ENCODE measurements at regions not wholly inside any gene's neighbourhood (a gene's known extent, or its start where the extent isn't known, plus 50 kb on each side); places are given as distances from the start of the nearest gene placed in this dataset.
A peak's percentile ranks its signal among the peaks of the same experiment; 100 is the strongest.

GRCh38 chr11:28822576-28822975 is 714.4 kb downstream of the METTL15 start:
- no peak for DNase-seq (ENCODE audit: low read depth)

- DNase-seq (ENCODE audit: low read depth) = peak; percentile 92
These were observed 712.3 kb downstream of the METTL15 start for GRCh38 chr11:28820296-28820989.

- DNase-seq (ENCODE audit: low read depth) = peak; percentile 56
These were observed 711.6 kb downstream of the METTL15 start for GRCh38 chr11:28819741-28820140.

GRCh38 chr11:28815110-28815509 is 706.9 kb downstream of the METTL15 start:
- DNase-seq (ENCODE audit: low read depth) = no peak

- DNase-seq (ENCODE audit: low read depth) = no peak
These were observed 700.6 kb downstream of the METTL15 start for GRCh38 chr11:28808771-28809170.

- DNase-seq (ENCODE audit: low read depth) = peak; percentile 51
These were observed 691.1 kb downstream of the METTL15 start for GRCh38 chr11:28799316-28799715.

GRCh38 chr11:28798286-28798685 is 690.1 kb downstream of the METTL15 start:
- no peak for DNase-seq (ENCODE audit: low read depth)

- no peak for DNase-seq (ENCODE audit: low read depth)
These were observed 689.3 kb downstream of the METTL15 start for GRCh38 chr11:28797536-28797935.

GRCh38 chr11:28794405-28794804 is 686.2 kb downstream of the METTL15 start:
- no peak for DNase-seq (ENCODE audit: low read depth)

GRCh38 chr11:28793282-28793738 is 685.1 kb downstream of the METTL15 start:
- no peak for DNase-seq (ENCODE audit: low read depth)

GRCh38 chr11:28792856-28793255 is 684.7 kb downstream of the METTL15 start:
- DNase-seq (ENCODE audit: low read depth) = no peak

- DNase-seq (ENCODE audit: low read depth) = peak; percentile 29
These were observed 679.7 kb downstream of the METTL15 start for GRCh38 chr11:28787897-28788296.

GRCh38 chr11:28777126-28777525 is 668.9 kb downstream of the METTL15 start:
- no peak for DNase-seq (ENCODE audit: low read depth)

GRCh38 chr11:28773606-28774005 is 665.4 kb downstream of the METTL15 start:
- DNase-seq (ENCODE audit: low read depth) = no peak

GRCh38 chr11:28770806-28771205 is 662.6 kb downstream of the METTL15 start:
- no peak for DNase-seq (ENCODE audit: low read depth)

- peak; percentile 47 for DNase-seq (ENCODE audit: low read depth)
These were observed 659.4 kb downstream of the METTL15 start for GRCh38 chr11:28767574-28767973.

GRCh38 chr11:28763876-28764275 is 655.7 kb downstream of the METTL15 start:
- DNase-seq (ENCODE audit: low read depth) = no peak

- no peak for DNase-seq (ENCODE audit: low read depth)
These were observed 655.0 kb downstream of the METTL15 start for GRCh38 chr11:28763151-28763550.

- DNase-seq (ENCODE audit: low read depth) = peak; percentile 96
These were observed 652.6 kb downstream of the METTL15 start for GRCh38 chr11:28760676-28761390.

- DNase-seq (ENCODE audit: low read depth) = peak; percentile 86
These were observed 651.1 kb downstream of the METTL15 start for GRCh38 chr11:28759311-28759710.

- DNase-seq (ENCODE audit: low read depth) = no peak
These were observed 649.7 kb downstream of the METTL15 start for GRCh38 chr11:28757725-28758515.

GRCh38 chr11:28756977-28757376 is 648.8 kb downstream of the METTL15 start:
- DNase-seq (ENCODE audit: low read depth) = peak; percentile 87

All from renal cortical epithelial cell (primary cell).